GM12878 (cell line): ENCODE measurements at regions not wholly inside any gene's neighbourhood (a gene's known extent, or its start where the extent isn't known, plus 50 kb on each side); places are given as distances from the start of the nearest gene placed in this dataset.
"Not testable (repeated sequence)": the region's sequence is repeated elsewhere in the genome, so short reads cannot be mapped to it uniquely, and the experiment has no call there.

ENCODE experiments used
- ATAC-seq: fragments of 200-7000 bp; cut with Tn5 transposase; 3 replicates; pipeline ENCODE4 v1.9.1; 2020; ENCODE audit warnings: mild to moderate bottlenecking, moderate library complexity
- BruUV-seq: library from RNA; stranded (reverse); fragments of 400-500 nt; replicated peaks from 2 replicates; lab custom pipeline; 2021; lab: Mats Ljungman, UMichigan
- CTCF ChIA-PET: fragments of 300-600 bp; sonication (Branson Sonifier 250); formaldehyde crosslinking; extraction: SDS; loops from one replicate; lab custom pipeline; 2021; ENCODE audit warnings: inconsistent platforms; lab: Yijun Ruan, JAX
- POLR2A ChIA-PET: fragments of 350-600 bp; formaldehyde crosslinking; extraction: SDS; loops from one replicate; lab custom pipeline; 2021; ENCODE audit warnings: inconsistent platforms; lab: Charles Lee
- RAD21 ChIA-PET: fragments of 300-600 bp; sonication (Branson Sonifier 250); formaldehyde crosslinking; loops from one replicate; lab custom pipeline; 2023; ENCODE audit warnings: antibody characterized with exemption; ENCODE audit not compliant: unreplicated experiment; lab: Charles Lee
- SMC1A ChIA-PET: fragments of 300-600 bp; sonication (Branson Sonifier 250); formaldehyde crosslinking; loops from one replicate; lab custom pipeline; 2023; ENCODE audit not compliant: unreplicated experiment, uncharacterized antibody; lab: Charles Lee
- DNase-seq: peaks from one replicate; pipeline ENCODE4 v3.0.0-alpha.2; 2011; ENCODE audit warnings: low read depth, low spot score
- FAIRE-seq: peaks from 3 replicates; lab custom pipeline; 2011; peaks lifted over from hg19 to GRCh38; lab: Jason Lieb, UNC
- H2AFZ ChIP-seq: 2 replicates; pipeline ENCODE4 v1.6.0; 2011; ENCODE audit warnings: low read depth, low read length, control low read depth; ENCODE audit not compliant: control insufficient read depth
- H3K27ac ChIP-seq: 2 replicates; pipeline ENCODE4 v1.5.1; 2011; ENCODE audit warnings: control low read depth; ENCODE audit not compliant: control insufficient read depth, insufficient read depth
- H3K27me3 ChIP-seq, 2 experiments: replicated peaks in 1 of 2; 2 replicates each; pipeline versions ENCODE4 v1.6.0 to v1.6.1; 2011; ENCODE audit warnings: low read length in 1 of 2; ENCODE audit not compliant: control insufficient read depth in 2 of 2, insufficient read depth in 2 of 2
- H3K36me3 ChIP-seq, 2 experiments: 2 replicates each; pipeline ENCODE4 v1.5.1; 2011; ENCODE audit warnings: low read length in 1 of 2; ENCODE audit not compliant: control insufficient read depth in 2 of 2, insufficient read depth in 2 of 2
- H3K4me1 ChIP-seq: 2 replicates; pipeline ENCODE4 v1.6.1; 2011; ENCODE audit warnings: mild to moderate bottlenecking, low read length, moderate library complexity, mixed read lengths; ENCODE audit not compliant: control insufficient read depth, insufficient read depth
- H3K4me2 ChIP-seq: 2 replicates; pipeline ENCODE4 v1.6.0; 2011; ENCODE audit warnings: control low read depth; ENCODE audit not compliant: control insufficient read depth, insufficient read depth
- H3K4me3 ChIP-seq: fragments of 200-600 bp; sonication (generic); 2 replicates; pipeline ENCODE4 v1.5.1; 2016
- H3K79me2 ChIP-seq: 2 replicates; pipeline ENCODE4 v1.6.0; 2011; ENCODE audit warnings: low read length; ENCODE audit not compliant: control insufficient read depth, insufficient read depth
- H3K9ac ChIP-seq: 2 replicates; pipeline ENCODE4 v1.8.0; 2011; ENCODE audit warnings: low read length, control low read depth, mixed read lengths; ENCODE audit not compliant: control insufficient read depth, insufficient read depth
- H3K9me3 ChIP-seq: replicated peaks from 3 replicates; pipeline ENCODE4 v1.5.1; 2011; ENCODE audit warnings: mild to moderate bottlenecking, low read length; ENCODE audit not compliant: control insufficient read depth, insufficient read depth
- H4K20me1 ChIP-seq: 2 replicates; pipeline ENCODE4 v1.6.0; 2011; ENCODE audit not compliant: control insufficient read depth, insufficient read depth
- WGBS: methylation state at CpG from one replicate; pipeline ENCODE4 v1.1.6; 2016; ENCODE audit warnings: low lambda C conversion rate; ENCODE audit not compliant: insufficient replicate concordance, insufficient coverage; ENCODE audit errors: missing lambda C conversion rate; 5-methylcytosine and 5-hydroxymethylcytosine counted together
- in situ Hi-C: fragments of 300-500 bp; cut with MboI; formaldehyde crosslinking; loops from 9 replicates; pipeline ENCODE4 v1.14.3; 2018; ENCODE audit warnings: mixed read lengths
- intact Hi-C: fragments of 100-400 bp; cut with micrococcal nuclease; formaldehyde crosslinking; loops from one replicate; pipeline ENCODE4 v1.14.2; 2022; ENCODE audit not compliant: unreplicated experiment

DNA sequence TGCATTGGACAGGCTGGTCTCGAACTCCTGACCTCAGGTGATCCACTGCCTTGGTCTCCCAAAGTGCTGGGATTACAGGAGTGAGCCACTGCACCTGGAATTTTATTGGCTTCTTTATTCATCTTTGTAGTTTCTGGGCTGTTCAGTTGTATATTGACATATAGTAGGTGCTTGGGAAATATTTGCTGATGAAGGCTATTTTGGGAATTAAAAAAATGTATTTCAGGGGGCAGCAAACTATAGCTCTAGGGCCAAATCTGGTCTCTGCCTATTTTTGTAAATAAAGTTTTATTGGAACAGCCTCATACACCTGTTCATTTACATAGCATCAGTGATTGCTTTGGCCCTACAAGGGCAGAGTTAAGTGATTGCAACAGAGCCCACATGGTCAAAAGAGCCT, 363.6 kb downstream of the NPIPA7 start:
- not testable (repeated sequence) for FAIRE-seq, H3K27ac ChIP-seq

GRCh38 chr16:16754992-16755667, 376.2 kb downstream of the NPIPA7 start:
- H3K9ac ChIP-seq, DNase-seq, H3K4me1 ChIP-seq, FAIRE-seq, H3K79me2 ChIP-seq, H3K27ac ChIP-seq, H3K9me3 ChIP-seq, H3K27me3 ChIP-seq, POLR2A ChIA-PET, CTCF ChIA-PET, in situ Hi-C loops, H3K4me2 ChIP-seq, BruUV-seq, intact Hi-C loops, H3K36me3 ChIP-seq, SMC1A ChIA-PET, ATAC-seq, H4K20me1 ChIP-seq, H3K4me3 ChIP-seq, H2AFZ ChIP-seq, RAD21 ChIA-PET: not testable (repeated sequence)
- WGBS: 7% methylated on average over 1 of the region's 5 CpGs

More for the DNA sequence above, 363.6 kb downstream of the NPIPA7 start:
- H3K27me3 ChIP-seq, CTCF ChIA-PET, H3K36me3 ChIP-seq, DNase-seq, H4K20me1 ChIP-seq, H3K4me3 ChIP-seq, H3K4me1 ChIP-seq, ATAC-seq, BruUV-seq, H3K4me2 ChIP-seq, H3K9me3 ChIP-seq, intact Hi-C loops, SMC1A ChIA-PET, RAD21 ChIA-PET, in situ Hi-C loops, H3K79me2 ChIP-seq, POLR2A ChIA-PET, H2AFZ ChIP-seq, H3K9ac ChIP-seq: not testable (repeated sequence)
- WGBS: 0% methylated on average over 1 of the region's 1 CpG
